SK-N-SH treated with all-trans-retinoic acid at 6 μM for 48 hours (cell line): ENCODE measurements at regions not wholly inside any gene's neighbourhood (a gene's known extent, or its start where the extent isn't known, plus 50 kb on each side); places are given as distances from the start of the nearest gene placed in this dataset.

Experiments
- ARNTL ChIP-seq: fragments of 450-650 bp; formaldehyde crosslinking; IDR thresholded peaks from 2 replicates; pipeline ENCODE4 v1.5.0; 2020; ENCODE audit warnings: low read depth, mild to moderate bottlenecking, moderate library complexity, borderline replicate concordance
- CSDC2 ChIP-seq: fragments of 250-450 bp; sonication (Bioruptor Pico); IDR thresholded peaks from 2 replicates; pipeline ENCODE4 v1.5.0; 2020; ENCODE audit warnings: mild to moderate bottlenecking, moderate library complexity
- CSRNP3 ChIP-seq: fragments of 250-450 bp; sonication (Bioruptor Pico); IDR thresholded peaks from 2 replicates; pipeline ENCODE4 v1.5.1; 2021; ENCODE audit warnings: mild to moderate bottlenecking, moderate library complexity
- ISL1 ChIP-seq: fragments of 250-450 bp; sonication (Bioruptor Pico); IDR thresholded peaks from 2 replicates; pipeline ENCODE4 v2.1.2; 2022; ENCODE audit warnings: mild to moderate bottlenecking, moderate library complexity
- PATZ1 ChIP-seq: fragments of 250-450 bp; sonication (Bioruptor Pico); IDR thresholded peaks from 2 replicates; pipeline ENCODE4 v1.8.0; 2020; ENCODE audit warnings: mild to moderate bottlenecking, moderate library complexity, borderline replicate concordance
- ZFP30 ChIP-seq: fragments of 450-650 bp; formaldehyde crosslinking; IDR thresholded peaks from 2 replicates; pipeline ENCODE4 v1.5.0; 2022; ENCODE audit warnings: mild to moderate bottlenecking, moderate library complexity

- TF ChIP-seq CSDC2 (no peak), ZFP30 (CRISPR knock-in tag) (no peak), PATZ1 (no peak), CSRNP3 (CRISPR knock-in tag) (no peak), ISL1 (no peak), ARNTL (CRISPR knock-in tag) (no peak)
Measured at GRCh38 chr6:81098109-81098814, 654.2 kb downstream of the TENT5A start.
